Epidermal melanocyte (primary cell): ENCODE measurements at regions not wholly inside any gene's neighbourhood (a gene's known extent, or its start where the extent isn't known, plus 50 kb on each side); places are given as distances from the start of the nearest gene placed in this dataset.

Experiments used
- DNase-seq: peaks from one replicate; pipeline ENCODE4 v3.0.0; 2011; ENCODE audit warnings: low spot score; ENCODE audit not compliant: insufficient read length

DNA sequence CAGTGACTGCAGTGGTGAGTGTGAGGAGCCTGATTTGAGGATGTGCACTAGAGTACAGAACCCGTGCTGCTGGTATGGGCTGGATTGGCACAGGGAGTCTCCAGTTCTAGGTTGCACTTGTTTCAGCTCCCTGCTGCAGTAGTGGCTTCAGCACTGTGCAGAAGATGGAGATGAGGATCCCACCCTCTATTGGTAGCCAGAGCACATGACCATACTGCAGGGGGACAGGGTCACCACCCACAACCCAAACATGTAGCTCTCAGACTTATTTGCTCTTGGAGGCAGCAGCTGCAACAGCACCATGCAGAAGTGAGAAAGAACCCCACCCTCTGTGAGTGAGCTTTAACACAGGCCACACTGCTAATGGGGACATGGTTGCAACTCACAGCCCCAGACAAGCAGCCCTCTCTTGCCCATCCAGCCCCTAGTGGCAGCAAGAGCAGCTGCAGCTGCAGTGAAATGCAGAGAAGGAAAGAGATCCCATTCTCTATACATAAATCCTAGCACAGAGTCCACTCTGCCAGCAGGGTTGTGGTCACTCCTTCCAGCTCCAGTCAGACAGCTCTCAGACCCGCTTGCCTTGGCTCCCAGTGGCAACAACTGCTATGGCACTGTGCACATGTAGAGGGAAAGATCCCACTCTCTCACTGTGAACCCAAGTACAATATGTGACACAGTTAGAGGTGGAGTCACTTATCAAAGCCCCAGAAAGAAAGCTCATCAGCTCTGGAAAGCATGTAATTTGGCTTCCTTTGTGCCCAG lies 51.4 kb upstream of the SCIN start:
- DNase-seq: no peak

DNA sequence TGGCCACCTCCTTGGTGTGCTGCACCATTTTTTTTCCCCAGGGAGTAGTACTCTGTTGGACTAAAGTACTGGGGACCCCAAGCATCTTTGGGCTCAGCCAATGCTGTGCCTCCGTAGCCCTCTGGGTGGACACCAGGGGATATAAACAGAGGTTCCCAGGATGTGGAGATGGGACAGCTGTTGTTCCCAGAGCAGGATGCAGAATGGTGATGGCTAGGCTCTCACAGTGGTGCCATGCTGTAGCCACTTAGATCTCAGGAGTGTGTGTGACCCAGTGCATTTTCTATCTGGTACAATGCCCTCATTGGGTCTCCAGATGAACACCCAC lies 50.9 kb upstream of the SCIN start:
- no peak for DNase-seq
